Neural progenitor cell (in vitro differentiated cells): ENCODE measurements at regions not wholly inside any gene's neighbourhood (a gene's known extent, or its start where the extent isn't known, plus 50 kb on each side); places are given as distances from the start of the nearest gene placed in this dataset.

Experiments
- CTCF ChIP-seq: fragments of 200-600 bp; sonication (generic); IDR thresholded peaks from 2 replicates; pipeline ENCODE4 v1.5.1; 2017; ENCODE audit warnings: antibody characterized with exemption, mild to moderate bottlenecking
- EZH2 ChIP-seq: fragments of 200-600 bp; sonication (generic); IDR thresholded peaks from 2 replicates; pipeline ENCODE4 v1.6.1; 2017; ENCODE audit warnings: antibody characterized with exemption, mild to moderate bottlenecking, moderate library complexity
- EZH2phosphoT487 ChIP-seq: fragments of 200-600 bp; sonication (generic); IDR thresholded peaks from 2 replicates; pipeline ENCODE4 v1.6.1; 2017; ENCODE audit warnings: antibody characterized with exemption

GRCh38 chr6:118397671-118398465 is 150.2 kb upstream of the PLN start:
- TF ChIP-seq CTCF = no peak
- TF ChIP-seq EZH2 = no peak
- no peak for TF ChIP-seq EZH2phosphoT487
